HT1080 (cell line): ENCODE measurements at regions not wholly inside any gene's neighbourhood (a gene's known extent, or its start where the extent isn't known, plus 50 kb on each side); places are given as distances from the start of the nearest gene placed in this dataset.
A peak's percentile ranks its signal among the peaks of the same experiment; 100 is the strongest.
"Not testable (repeated sequence)": the region's sequence is repeated elsewhere in the genome, so short reads cannot be mapped to it uniquely, and the experiment has no call there.

Source experiments
- DNase-seq: peaks from one replicate; pipeline ENCODE4 v3.0.0-alpha.2; 2015; ENCODE audit warnings: low read depth

DNA sequence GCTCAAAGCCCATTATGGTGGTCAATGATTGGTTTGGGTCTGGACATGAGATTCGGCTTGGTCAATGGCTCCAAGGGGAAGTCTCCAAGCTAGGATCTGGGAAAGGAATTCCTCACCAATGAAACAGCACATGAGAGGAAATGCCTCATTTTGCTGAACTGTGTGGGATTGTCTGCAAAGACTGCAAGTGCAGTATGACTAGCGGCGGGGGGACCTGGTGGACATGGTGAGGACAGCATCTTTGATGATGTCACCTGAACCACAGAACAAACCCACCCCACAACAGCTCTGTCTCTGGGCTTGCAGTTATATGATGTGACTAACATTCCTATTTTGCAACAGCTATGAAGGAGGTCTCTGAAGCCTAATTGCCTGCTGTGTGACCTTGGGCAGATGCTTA is 50.6 kb upstream of the NKD1 start:
- DNase-seq, result peak; percentile 89

- DNase-seq, result peak; percentile 49
Observed at GRCh38 chr16:50496990-50497389, 51.2 kb upstream of the NKD1 start.

DNA sequence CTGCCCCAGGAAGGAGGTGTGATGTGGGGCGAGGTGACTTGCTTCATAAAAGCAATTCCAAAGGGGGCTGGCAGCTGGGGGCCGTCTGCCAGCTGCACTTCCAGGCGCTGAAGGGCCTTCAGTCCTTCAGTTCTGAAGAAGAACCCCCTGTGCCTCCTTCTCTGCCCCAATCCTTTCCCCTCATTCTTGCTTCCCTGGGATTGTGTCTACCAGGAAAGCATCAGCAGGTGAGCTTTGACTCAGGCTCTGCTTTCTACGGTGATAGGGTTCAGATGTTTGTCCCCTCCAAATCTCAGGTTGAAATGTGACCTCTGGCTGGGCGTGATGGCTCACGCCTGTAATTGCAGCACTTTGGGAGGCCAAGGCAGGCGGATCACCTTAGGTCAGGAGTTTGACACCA is 52.5 kb upstream of the NKD1 start:
- DNase-seq, result no peak

- DNase-seq, result no peak
Observed at GRCh38 chr16:50494501-50495491, 53.4 kb upstream of the NKD1 start.

GRCh38 chr16:50491516-50491915 is 56.7 kb upstream of the NKD1 start:
- no peak for DNase-seq

GRCh38 chr16:50490828-50491227 is 57.4 kb upstream of the NKD1 start:
- no peak for DNase-seq

DNA sequence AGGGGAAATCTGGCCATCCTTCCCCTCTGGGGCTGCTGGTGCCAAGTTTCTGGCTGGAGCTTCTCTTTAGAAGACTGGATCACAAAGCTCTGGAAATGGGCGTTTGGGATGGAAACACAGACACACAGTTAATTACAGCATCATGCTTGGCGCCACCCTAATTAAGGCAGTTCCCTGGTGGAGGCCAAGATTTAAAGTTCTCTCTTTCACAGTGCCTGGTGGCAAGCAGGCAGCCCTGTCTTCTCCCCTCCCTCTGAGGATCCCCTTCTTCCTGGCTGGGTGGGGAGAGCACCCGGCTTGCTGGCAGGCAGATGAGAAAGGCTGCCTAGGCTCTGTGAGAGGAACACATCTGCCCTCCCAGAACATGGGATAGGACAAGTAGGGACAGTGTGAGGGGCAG is 59.0 kb upstream of the NKD1 start:
- no peak for DNase-seq

GRCh38 chr16:50487528-50487927 is 60.7 kb upstream of the NKD1 start:
- no peak for DNase-seq

DNA sequence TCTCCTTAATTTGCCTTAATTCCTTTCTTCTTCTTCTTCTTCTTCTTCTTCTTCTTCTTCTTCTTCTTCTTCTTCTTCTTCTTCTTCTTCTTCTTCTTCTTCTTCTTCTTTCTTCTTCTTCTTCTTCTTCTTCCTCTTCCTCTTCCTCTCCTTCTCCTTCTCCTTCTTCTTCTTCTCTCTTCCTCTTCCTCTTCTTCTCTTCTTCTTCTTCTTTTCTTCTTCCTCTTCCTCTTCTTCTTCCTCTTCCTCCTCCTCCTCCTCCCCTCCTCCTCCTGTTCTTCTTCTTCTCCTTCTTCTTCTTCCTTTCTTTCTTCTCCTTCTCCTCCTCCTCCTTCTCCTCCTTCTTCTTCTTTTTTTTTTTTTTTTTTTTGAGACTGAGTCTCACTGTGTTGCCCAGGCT is 62.0 kb upstream of the NKD1 start:
- not testable (repeated sequence) for DNase-seq

GRCh38 chr16:50485232-50485631 is 63.0 kb upstream of the NKD1 start:
- no peak for DNase-seq

DNA sequence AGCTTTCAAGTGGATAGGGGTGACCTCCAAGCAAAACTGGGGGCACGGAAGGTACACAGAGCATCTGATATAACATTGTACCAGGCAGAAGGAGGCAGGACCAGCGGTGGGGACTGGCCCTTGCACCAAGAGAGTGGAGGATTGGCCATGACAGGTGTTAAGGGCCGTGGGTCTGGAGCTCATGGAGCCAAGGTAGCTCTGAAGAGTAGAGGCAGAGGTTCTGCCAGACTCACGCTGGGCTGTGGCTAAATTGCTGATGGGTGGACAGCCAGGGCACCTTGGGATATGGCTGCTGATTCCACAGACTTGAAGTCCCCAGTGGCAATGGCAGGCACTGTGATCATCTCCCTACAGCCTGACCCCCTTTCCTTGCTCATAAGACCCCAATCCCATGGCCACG is 65.9 kb upstream of the NKD1 start:
- DNase-seq, result no peak

DNA sequence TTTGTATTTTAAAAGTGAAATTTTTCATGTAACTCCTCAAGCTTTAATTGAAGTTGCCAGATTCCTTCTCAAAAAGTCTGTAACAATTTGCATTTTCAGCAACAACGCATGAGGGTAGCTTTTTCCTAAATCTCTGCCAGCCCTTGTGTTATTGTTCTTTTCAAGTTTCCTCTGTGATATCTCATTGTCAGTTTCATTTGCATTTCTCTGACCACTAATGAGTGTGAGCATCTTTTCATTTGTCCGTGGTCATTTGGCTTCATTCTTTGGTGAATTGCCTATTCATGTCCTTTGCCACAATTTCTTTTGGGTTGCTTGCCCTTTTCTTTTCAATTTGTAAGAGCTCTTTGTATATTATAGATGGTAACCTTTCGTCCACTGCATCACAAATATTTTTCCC is 68.0 kb upstream of the NKD1 start:
- no peak for DNase-seq

DNA sequence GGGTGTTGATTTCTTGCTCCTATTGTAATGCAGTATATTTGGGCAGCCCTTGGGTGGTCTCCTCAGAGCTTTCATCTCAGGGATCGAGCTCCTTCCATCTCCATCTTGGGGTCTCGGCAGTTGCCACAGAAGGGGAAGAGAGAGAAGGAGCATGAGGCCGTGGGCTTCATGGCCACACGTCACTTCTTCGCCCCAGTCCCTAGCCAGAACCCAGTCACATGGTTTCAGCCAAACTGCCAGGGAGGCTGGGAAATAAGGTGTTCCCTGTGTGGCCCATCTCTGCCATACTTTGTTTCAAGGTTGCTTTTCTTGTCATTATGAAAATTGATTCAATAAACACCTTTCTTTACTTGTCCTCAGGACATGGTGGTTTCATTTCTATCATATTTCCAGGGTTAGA is 68.4 kb upstream of the NKD1 start:
- no peak for DNase-seq

DNA sequence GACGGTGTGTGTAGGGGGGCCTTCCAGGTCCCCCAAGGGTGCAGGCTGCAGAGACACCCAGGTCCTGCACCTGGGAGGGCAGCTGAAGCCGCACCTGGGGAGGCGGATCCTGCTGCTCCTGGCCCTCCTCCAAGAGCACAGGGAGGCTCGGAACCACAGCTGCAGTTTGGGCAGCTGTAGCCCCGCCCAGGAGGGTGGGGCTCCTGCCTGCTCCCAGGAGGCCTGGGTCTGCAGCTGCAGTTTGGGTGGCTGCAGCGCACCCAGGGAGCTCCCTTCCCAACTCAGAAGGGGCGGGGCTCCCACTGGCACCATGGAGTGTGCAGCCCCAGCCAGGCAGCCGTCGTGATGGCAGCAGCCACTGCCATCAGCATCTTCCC is 69.4 kb upstream of the NKD1 start:
- no peak for DNase-seq

DNA sequence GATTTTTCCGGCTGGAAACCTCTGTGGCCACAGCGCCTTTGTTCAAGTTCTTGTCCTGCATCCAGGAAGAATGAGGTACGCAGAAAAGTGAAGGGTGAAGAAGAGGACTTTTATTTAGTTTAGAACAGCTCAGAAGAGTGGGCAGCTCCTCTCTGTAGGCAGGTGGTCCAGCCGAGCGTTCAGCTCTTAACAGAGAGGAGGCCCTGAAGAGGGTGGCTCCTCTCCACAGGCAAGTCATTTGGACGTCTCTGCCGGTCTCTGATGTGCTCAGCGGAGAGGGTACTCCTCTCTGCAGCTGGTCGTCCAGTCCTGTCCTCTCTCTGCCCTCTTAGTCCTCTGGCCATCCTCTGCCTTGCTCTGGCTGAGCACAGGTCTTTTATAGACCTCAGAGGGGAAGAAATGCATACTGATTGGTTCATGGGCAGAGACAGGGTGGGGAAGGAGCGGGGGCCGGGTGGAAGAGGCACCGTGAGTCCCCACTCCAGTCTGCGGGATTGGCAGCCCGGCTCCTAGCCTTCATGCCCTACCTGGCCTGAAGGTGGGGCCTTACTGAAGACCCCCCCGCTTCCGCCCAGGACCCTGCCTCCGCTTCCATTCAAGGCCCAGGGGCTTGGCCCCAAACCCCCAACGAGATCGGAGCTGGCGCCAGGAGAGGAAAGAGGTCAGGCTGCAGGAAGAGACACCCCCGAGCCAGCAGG is 70.0 kb upstream of the NKD1 start:
- no peak for DNase-seq

GRCh38 chr16:50476486-50477255 is 71.5 kb upstream of the NKD1 start:
- DNase-seq, result no peak

- no peak for DNase-seq
Observed at GRCh38 chr16:50475170-50475569, 73.0 kb upstream of the NKD1 start.

- peak; percentile 39 for DNase-seq
Observed at GRCh38 chr16:50474138-50474537, 74.1 kb upstream of the NKD1 start.

- peak; percentile 80 for DNase-seq
Observed at GRCh38 chr16:50473356-50473945, 74.7 kb upstream of the NKD1 start.

DNA sequence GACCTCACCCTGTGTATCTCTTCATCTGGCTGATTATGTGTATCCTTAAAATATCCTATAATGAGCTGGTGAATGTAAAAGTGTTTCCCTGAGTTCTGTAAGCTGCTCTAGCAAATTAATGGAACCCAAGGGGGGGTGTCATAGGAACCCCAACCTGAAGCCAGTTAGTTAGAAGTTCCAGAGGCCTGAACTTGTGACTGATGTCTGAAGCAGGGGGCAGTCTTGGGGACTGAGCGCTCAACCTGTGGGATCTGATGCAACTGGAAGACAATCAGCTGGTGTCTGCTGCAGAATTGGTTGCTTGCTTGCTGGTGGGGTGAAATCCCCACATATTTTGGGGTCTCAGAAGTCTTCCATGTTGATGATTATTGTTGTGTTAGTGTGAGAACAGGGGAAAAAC is 75.7 kb upstream of the NKD1 start:
- DNase-seq, result no peak

DNA sequence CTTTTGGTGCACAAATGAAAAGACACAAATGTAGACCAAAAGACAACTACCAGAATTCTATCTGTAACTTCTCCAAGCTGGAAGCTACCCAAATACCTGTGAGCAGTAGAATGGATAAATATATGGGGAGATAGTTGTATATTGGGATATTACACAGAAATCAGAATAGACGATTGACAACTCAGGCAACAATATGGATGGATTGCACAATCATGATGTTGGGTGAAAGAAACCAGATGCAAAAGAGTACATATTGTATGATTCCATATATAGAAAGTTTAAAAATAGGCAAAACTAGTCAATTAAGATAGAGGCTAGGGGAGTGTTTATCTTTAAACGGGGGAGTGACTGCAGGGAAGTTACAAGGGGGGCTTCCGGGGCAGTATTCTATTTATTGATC is 77.5 kb upstream of the NKD1 start:
- DNase-seq, result no peak
